DOHH2 (cell line): ENCODE measurements at regions not wholly inside any gene's neighbourhood (a gene's known extent, or its start where the extent isn't known, plus 50 kb on each side); places are given as distances from the start of the nearest gene placed in this dataset.

Source experiments
- H3F3A ChIP-seq: fragments of 200-600 bp; sonication (generic), shearing (Covaris generic); 2 replicates; pipeline ENCODE4 v1.6.0; 2016; ENCODE audit warnings: antibody characterized with exemption, mild to moderate bottlenecking; ENCODE audit not compliant: control insufficient read depth, insufficient read depth
- H3K27ac ChIP-seq: fragments of 200-600 bp; sonication (generic); 2 replicates; pipeline ENCODE4 v1.5.1; 2014; ENCODE audit warnings: low read depth, mild to moderate bottlenecking, low read length, moderate library complexity
- H3K27me3 ChIP-seq: fragments of 200-600 bp; sonication (generic); 2 replicates; pipeline ENCODE4 v1.6.1; 2014; ENCODE audit warnings: mild to moderate bottlenecking, low read length, mixed read lengths; ENCODE audit not compliant: control insufficient read depth
- H3K36me3 ChIP-seq: fragments of 200-600 bp; sonication (generic); 2 replicates; pipeline ENCODE4 v1.6.1; 2014; ENCODE audit warnings: mild to moderate bottlenecking, low read length, moderate library complexity, mixed read lengths; ENCODE audit not compliant: control insufficient read depth
- H3K4me1 ChIP-seq: fragments of 200-600 bp; sonication (generic); 2 replicates; pipeline ENCODE4 v1.6.1; 2014; ENCODE audit warnings: mild to moderate bottlenecking, low read length, mixed read lengths; ENCODE audit not compliant: control insufficient read depth
- H3K4me2 ChIP-seq: fragments of 200-600 bp; sonication (generic); 2 replicates; pipeline ENCODE4 v1.6.0; 2014; ENCODE audit warnings: mild to moderate bottlenecking, low read length, moderate library complexity
- H3K4me3 ChIP-seq: fragments of 200-600 bp; sonication (generic); 2 replicates; pipeline ENCODE4 v1.5.1; 2014; ENCODE audit warnings: mild to moderate bottlenecking, low read length, mixed read lengths
- H3K79me2 ChIP-seq: fragments of 200-600 bp; sonication (generic); 2 replicates; pipeline ENCODE4 v1.6.1; 2014; ENCODE audit warnings: mild to moderate bottlenecking, low read length, mixed read lengths; ENCODE audit not compliant: control insufficient read depth
- H3K9me2 ChIP-seq: fragments of 200-600 bp; sonication (generic); replicated peaks from 2 replicates; pipeline ENCODE4 v1.6.1; 2014; ENCODE audit warnings: mild to moderate bottlenecking, low read length, mixed read lengths; ENCODE audit not compliant: control insufficient read depth
- H3K9me3 ChIP-seq: fragments of 200-600 bp; sonication (generic); 2 replicates; pipeline ENCODE4 v1.6.1; 2014; ENCODE audit warnings: antibody characterized with exemption, low read length, mixed read lengths; ENCODE audit not compliant: control insufficient read depth, insufficient read depth
- H4K20me1 ChIP-seq: fragments of 200-600 bp; sonication (generic); 2 replicates; pipeline ENCODE4 v1.6.0; 2014; ENCODE audit warnings: low read depth, mild to moderate bottlenecking, antibody characterized with exemption, low read length, moderate library complexity; ENCODE audit not compliant: control insufficient read depth, insufficient read depth
- CTCF ChIP-seq: fragments of 200-600 bp; sonication (generic); IDR thresholded peaks from one replicate; pipeline ENCODE4 v1.5.1; 2014; ENCODE audit warnings: antibody characterized with exemption, mild to moderate bottlenecking, low read depth, low read length; ENCODE audit not compliant: poor library complexity, severe bottlenecking
- EZH2phosphoT487 ChIP-seq: fragments of 200-600 bp; sonication (generic); IDR thresholded peaks from 2 replicates; pipeline ENCODE4 v1.6.1; 2017; ENCODE audit warnings: borderline replicate concordance, mild to moderate bottlenecking, antibody characterized with exemption, low read length, moderate library complexity, mixed read lengths

- Histone ChIP-seq H3F3A (no peaks in the 10 kb centered on the region), H3K79me2 (no peaks in the 10 kb centered on the region), H3K27me3 (no peaks in the 10 kb centered on the region), H3K36me3 (no peaks in the 10 kb centered on the region), H3K4me2 (no peak overlapping the region), H3K4me1 (peaks cover 6% of the 10 kb centered on the region), H3K9me3 (no peaks in the 10 kb centered on the region), H3K27ac (no peak overlapping the region), H3K4me3 (no peak overlapping the region), H3K9me2 (no peaks in the 10 kb centered on the region), H4K20me1 (no peaks in the 10 kb centered on the region)
- TF ChIP-seq EZH2phosphoT487: no peak
- no peak for TF ChIP-seq CTCF
These were observed 57.0 kb upstream of the PAK1 start for GRCh38 chr11:77530879-77531278.

DNA sequence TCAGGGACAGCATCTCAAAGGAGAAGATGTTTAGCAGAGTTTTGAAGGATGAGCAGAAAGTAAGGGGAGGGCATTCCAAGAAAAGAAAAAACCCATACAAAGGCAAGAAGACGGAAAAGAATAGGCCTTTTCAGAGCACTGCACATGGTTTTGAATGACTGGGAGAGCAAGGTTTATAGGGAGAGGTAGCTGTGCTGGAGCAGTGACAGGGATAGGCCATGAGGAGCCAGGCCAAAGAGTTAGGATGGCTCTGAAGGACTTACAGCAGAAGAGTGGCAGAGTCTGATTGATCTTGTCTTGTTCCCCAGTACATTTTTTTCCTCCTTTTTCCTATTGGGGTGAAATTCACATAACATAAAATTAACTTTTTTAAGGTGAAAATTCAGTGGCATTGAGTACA lies 55.8 kb upstream of the PAK1 start:
- H3K36me3 ChIP-seq: no peaks in the 10 kb centered on the region
- H3K27ac ChIP-seq: no peak overlapping the region
- no peak for TF ChIP-seq EZH2phosphoT487
- TF ChIP-seq CTCF: no peak
- no peak overlapping the region for H3K4me2 ChIP-seq
- H3K9me2 ChIP-seq: no peaks in the 10 kb centered on the region
- H3K27me3 ChIP-seq: no peaks in the 10 kb centered on the region
- H3K4me3 ChIP-seq: no peak overlapping the region
- H3K9me3 ChIP-seq: no peaks in the 10 kb centered on the region
- no peaks in the 10 kb centered on the region for H4K20me1 ChIP-seq
- H3F3A ChIP-seq: no peaks in the 10 kb centered on the region
- peaks cover 12% of the 10 kb centered on the region for H3K4me1 ChIP-seq
- H3K79me2 ChIP-seq: no peaks in the 10 kb centered on the region

- H3K4me2 ChIP-seq: peak overlapping the region; percentile 41
- no peak overlapping the region for H3K4me3 ChIP-seq
- H4K20me1 ChIP-seq: no peaks in the 10 kb centered on the region
- no peaks in the 10 kb centered on the region for H3K36me3 ChIP-seq
- no peaks in the 10 kb centered on the region for H3K79me2 ChIP-seq
- no peaks in the 10 kb centered on the region for H3K9me3 ChIP-seq
- H3K27ac ChIP-seq: no peak overlapping the region
- no peaks in the 10 kb centered on the region for H3K9me2 ChIP-seq
- TF ChIP-seq EZH2phosphoT487: no peak
- no peak for TF ChIP-seq CTCF
- H3K4me1 ChIP-seq: peaks cover 12% of the 10 kb centered on the region
- H3K27me3 ChIP-seq: no peaks in the 10 kb centered on the region
- no peaks in the 10 kb centered on the region for H3F3A ChIP-seq
These were observed 51.7 kb upstream of the PAK1 start for GRCh38 chr11:77525455-77526091.

- H3K79me2 ChIP-seq: no peaks in the 10 kb centered on the region
- no peak overlapping the region for H3K27ac ChIP-seq
- no peaks in the 10 kb centered on the region for H4K20me1 ChIP-seq
- H3K36me3 ChIP-seq: no peaks in the 10 kb centered on the region
- H3K9me2 ChIP-seq: no peaks in the 10 kb centered on the region
- TF ChIP-seq EZH2phosphoT487 (no peak), CTCF (no peak)
- no peak overlapping the region for H3K4me2 ChIP-seq
- peaks cover 12% of the 10 kb centered on the region for H3K4me1 ChIP-seq
- H3F3A ChIP-seq: no peaks in the 10 kb centered on the region
- H3K27me3 ChIP-seq: peaks cover 1% of the 10 kb centered on the region; the same call in 1 of the 2 replicates
- no peaks in the 10 kb centered on the region for H3K9me3 ChIP-seq
- H3K4me3 ChIP-seq: no peak overlapping the region
These were observed 50.6 kb upstream of the PAK1 start for GRCh38 chr11:77524539-77524938.
